ENCODE measurements at regions not wholly inside any gene's neighbourhood (a gene's known extent, or its start where the extent isn't known, plus 50 kb on each side); places are given as distances from the start of the nearest gene placed in this dataset.

DNA sequence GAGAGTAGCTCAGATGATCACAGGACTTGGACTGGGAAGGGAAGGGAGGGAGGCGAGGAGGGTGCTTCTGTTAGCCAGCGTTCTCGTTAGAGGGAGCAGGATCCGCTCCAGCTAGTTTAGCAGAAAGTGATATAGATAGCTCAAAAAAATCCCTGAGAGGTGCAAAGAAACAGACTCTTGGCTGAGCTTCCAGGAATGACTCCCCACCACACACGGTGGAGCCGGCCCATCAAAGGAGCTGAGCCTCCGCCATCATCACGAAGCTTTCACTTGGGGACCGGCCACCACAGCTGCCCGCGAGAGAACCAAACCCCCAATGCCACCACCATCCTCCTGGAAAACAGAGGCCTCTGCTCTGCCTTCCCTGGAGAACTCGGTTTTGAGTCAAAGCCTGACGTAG lies 124.6 kb upstream of the BCL2L14 start:
- TF ChIP-seq, protein P1, sequence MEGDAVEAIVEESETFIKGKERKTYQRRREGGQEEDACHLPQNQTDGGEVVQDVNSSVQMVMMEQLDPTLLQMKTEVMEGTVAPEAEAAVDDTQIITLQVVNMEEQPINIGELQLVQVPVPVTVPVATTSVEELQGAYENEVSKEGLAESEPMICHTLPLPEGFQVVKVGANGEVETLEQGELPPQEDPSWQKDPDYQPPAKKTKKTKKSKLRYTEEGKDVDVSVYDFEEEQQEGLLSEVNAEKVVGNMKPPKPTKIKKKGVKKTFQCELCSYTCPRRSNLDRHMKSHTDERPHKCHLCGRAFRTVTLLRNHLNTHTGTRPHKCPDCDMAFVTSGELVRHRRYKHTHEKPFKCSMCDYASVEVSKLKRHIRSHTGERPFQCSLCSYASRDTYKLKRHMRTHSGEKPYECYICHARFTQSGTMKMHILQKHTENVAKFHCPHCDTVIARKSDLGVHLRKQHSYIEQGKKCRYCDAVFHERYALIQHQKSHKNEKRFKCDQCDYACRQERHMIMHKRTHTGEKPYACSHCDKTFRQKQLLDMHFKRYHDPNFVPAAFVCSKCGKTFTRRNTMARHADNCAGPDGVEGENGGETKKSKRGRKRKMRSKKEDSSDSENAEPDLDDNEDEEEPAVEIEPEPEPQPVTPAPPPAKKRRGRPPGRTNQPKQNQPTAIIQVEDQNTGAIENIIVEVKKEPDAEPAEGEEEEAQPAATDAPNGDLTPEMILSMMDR (IDR thresholded peaks at IDR 0.05; ENCODE audit: low read depth, low read length): no peak
- H3K4me3 ChIP-seq (replicated peaks in 1 of 2; ENCODE audit: low read depth in 2 of 2, low read length in 2 of 2): no peak overlapping the region
- DNase-seq (ENCODE audit: low read depth in 2 of 2): no peak

DNA sequence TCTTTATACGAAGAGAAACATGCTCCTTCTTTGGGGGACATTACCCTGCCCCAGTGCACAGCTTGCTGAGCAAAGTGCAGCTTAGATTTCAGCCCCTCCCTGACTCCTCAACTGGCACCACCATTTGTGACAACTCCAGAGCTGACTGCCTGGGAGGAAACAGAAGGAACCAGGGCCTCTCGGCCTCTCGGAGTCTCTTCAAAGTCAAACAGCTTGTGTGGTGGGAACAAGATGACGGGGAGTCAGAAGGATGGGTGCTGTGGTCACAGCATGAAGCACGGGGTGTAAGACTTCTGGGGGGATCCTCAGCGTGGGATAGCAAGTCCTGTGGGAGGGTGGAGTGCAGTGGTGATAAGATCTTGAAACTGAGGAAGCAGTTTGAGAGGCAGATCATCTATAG lies 123.5 kb upstream of the BCL2L14 start:
- TF ChIP-seq, protein P1 (IDR thresholded peaks at IDR 0.05; ENCODE audit: low read depth, low read length): no peak
- no peak for DNase-seq (ENCODE audit: low read depth in 2 of 2)
- H3K4me3 ChIP-seq (replicated peaks in 1 of 2; ENCODE audit: low read depth in 2 of 2, low read length in 2 of 2): no peak overlapping the region

- TF ChIP-seq, protein P1 (IDR thresholded peaks at IDR 0.05; ENCODE audit: low read depth, low read length): no peak
- no peak overlapping the region for H3K4me3 ChIP-seq (replicated peaks in 1 of 2; ENCODE audit: low read depth in 2 of 2, low read length in 2 of 2)
- DNase-seq (ENCODE audit: low read depth in 2 of 2): no peak
These were observed 120.9 kb upstream of the BCL2L14 start for GRCh38 chr12:11949738-11950411.

DNA sequence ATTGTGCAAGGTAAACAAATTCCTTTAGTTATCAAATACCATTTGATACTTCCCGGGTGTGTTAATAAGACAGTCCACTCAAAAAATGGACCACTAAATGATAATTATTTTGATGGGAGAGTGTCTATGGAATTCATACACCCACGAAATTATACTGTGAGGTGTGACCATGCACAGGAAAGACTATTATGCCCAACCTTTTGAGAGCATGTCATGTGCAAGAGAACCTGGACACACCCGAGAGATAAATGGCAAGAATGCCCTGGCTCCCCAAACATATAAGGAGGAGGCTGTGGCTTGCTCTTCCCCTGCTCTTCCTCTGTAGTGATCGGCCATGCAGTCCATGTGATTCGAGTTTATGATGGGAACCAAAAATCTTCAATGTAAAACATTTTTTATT lies 119.5 kb upstream of the BCL2L14 start:
- TF ChIP-seq, protein P1 (IDR thresholded peaks at IDR 0.05; ENCODE audit: low read depth, low read length): no peak
- no peak for DNase-seq (ENCODE audit: low read depth in 2 of 2)
- no peak overlapping the region for H3K4me3 ChIP-seq (replicated peaks in 1 of 2; ENCODE audit: low read depth in 2 of 2, low read length in 2 of 2)

DNA sequence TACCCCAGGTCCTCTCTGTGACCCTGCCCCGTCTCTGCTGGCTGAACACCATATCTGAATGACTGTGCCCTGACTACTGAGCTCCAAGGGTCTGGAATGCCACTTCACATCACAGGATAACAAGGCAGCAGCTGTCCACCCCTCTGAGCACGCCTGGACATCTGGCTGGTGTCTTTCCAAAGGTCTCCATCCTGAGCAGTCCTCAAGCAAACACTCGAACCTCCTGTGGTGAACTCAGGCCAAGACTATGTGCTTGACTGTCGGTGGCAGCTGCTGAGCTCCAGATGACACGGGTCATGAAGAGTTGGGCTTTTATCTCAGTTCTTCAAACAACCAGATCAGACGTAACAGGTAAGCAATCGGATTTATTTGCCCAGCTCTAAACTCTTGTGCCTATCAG lies 117.2 kb upstream of the BCL2L14 start:
- no peak for DNase-seq (ENCODE audit: low read depth in 2 of 2)
- TF ChIP-seq, protein P1 (IDR thresholded peaks at IDR 0.05; ENCODE audit: low read depth, low read length): no peak
- H3K4me3 ChIP-seq (replicated peaks in 1 of 2; ENCODE audit: low read depth in 2 of 2, low read length in 2 of 2): no peak overlapping the region

DNA sequence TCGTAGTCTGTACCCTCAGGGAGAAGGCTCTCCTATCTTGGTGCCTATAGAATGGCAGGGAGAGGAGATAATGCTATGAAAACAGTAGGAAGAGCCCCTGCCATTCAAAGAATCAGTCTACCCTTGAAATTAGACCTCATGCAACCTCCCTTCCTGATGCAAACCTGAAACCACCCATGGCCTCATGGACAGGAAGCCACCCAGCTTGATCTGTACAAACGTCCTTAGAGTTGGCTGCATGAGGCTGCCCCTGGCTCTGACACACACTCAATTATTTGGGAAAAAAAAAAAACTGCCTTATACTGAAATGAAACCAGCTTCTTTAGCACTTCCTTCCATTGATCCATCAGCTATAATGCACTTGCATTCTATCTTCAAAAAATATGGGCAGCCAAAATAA lies 116.6 kb upstream of the BCL2L14 start:
- TF ChIP-seq, protein P1 (IDR thresholded peaks at IDR 0.05; ENCODE audit: low read depth, low read length): no peak
- DNase-seq (ENCODE audit: low read depth in 2 of 2): no peak

More for the DNA sequence above, 116.6 kb upstream of the BCL2L14 start:
- H3K4me3 ChIP-seq (replicated peaks in 1 of 2; ENCODE audit: low read depth in 2 of 2, low read length in 2 of 2): no peak overlapping the region

All from cardiac fibroblast (primary cell).